ENCODE measurements at regions not wholly inside any gene's neighbourhood (a gene's known extent, or its start where the extent isn't known, plus 50 kb on each side); places are given as distances from the start of the nearest gene placed in this dataset.

DNA sequence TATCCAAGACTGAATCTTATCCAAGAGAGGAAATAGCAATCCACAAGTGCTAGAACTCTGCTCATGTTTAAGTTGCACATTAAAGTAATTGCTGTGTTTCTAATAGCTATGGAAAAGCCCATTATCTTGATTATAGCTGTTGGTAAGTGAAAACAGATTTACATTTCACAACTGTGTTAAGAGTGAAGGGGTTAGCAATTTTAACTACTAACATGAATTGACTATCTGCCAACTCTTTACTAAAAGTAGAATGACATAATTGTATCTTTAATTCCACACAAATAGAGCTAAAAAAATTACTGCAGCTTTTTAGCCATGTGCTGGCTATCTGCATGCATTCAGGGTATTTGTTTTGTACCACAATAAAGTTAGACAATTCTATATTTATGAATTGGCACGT lies 277.9 kb upstream of the IRAK1BP1 start:
- no peak overlapping the region for H3K27ac ChIP-seq
- intact Hi-C loops (cut with DNase I; ENCODE audit: low total_unique reads): no loop called here
- no peaks in the 10 kb centered on the region for H3K4me1 ChIP-seq
- DNase-seq: no peak
- H3K27me3 ChIP-seq: no peaks in the 10 kb centered on the region
- H3K36me3 ChIP-seq: no peaks in the 10 kb centered on the region
- TF ChIP-seq EP300 (IDR thresholded peaks at IDR 0.05): no peak
- WGBS, 5 donors: 30 to 48% (median 36%) methylated on average over 1 of the region's 1 CpG
- H3K4me3 ChIP-seq: no peak overlapping the region
- peaks cover 0 to 4% (median 0%) of the 10 kb centered on the region in 4 donors for H3K9me3 ChIP-seq

DNA sequence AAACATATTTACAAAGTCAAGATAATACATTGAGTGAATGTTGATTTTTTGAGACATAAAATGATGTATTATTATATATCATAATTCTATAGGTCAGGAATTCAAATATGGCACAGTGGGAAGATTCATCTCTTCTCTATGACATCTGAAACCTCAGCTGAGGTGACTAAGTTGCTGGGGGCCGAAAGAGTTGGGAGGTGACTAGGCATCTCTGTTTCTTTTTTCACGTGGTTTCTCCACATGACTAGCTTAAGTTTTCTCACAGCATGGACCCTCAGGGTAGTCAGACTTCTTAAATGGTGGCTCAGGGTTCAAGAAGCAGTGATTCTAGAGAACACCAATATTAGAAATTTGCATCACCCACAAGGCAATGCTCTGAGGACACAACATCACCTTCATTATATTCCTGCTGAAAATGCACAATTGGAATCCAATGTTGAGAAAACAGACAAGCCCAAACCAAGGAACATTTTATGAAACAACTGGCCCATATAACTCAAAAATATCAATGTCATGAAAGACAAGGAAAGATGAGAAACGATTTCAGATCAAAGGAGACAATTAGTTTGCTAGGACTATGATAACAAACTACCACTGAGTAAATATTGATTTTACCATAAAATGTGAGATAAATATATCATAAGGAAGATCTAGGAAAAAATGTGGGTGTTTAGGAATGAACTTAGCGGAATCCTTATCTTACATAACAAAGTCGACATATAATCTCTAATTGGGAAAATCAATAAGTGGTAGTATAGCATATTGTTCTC lies 273.3 kb upstream of the IRAK1BP1 start:
- Histone ChIP-seq H3K4me1 (no peaks in the 10 kb centered on the region), H3K9me3 (peaks cover 0 to 4% (median 0%) of the 10 kb centered on the region in 4 donors), H3K27ac (no peak overlapping the region), H3K36me3 (no peaks in the 10 kb centered on the region), H3K4me3 (no peak overlapping the region), H3K27me3 (no peaks in the 10 kb centered on the region)
- intact Hi-C loops (cut with DNase I; ENCODE audit: low total_unique reads): no loop called here
- 55 to 73% (median 67%) methylated on average over 5 of the region's 5 CpGs for WGBS, 5 donors
- DNase-seq: no peak
- TF ChIP-seq POLR2A (IDR thresholded peaks at IDR 0.05) (no peak), EP300 (IDR thresholded peaks at IDR 0.05) (no peak), POLR2AphosphoS5 (IDR thresholded peaks at IDR 0.05) (no peak)
- TF ChIP-seq, protein P1, sequence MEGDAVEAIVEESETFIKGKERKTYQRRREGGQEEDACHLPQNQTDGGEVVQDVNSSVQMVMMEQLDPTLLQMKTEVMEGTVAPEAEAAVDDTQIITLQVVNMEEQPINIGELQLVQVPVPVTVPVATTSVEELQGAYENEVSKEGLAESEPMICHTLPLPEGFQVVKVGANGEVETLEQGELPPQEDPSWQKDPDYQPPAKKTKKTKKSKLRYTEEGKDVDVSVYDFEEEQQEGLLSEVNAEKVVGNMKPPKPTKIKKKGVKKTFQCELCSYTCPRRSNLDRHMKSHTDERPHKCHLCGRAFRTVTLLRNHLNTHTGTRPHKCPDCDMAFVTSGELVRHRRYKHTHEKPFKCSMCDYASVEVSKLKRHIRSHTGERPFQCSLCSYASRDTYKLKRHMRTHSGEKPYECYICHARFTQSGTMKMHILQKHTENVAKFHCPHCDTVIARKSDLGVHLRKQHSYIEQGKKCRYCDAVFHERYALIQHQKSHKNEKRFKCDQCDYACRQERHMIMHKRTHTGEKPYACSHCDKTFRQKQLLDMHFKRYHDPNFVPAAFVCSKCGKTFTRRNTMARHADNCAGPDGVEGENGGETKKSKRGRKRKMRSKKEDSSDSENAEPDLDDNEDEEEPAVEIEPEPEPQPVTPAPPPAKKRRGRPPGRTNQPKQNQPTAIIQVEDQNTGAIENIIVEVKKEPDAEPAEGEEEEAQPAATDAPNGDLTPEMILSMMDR (IDR thresholded peaks at IDR 0.05): no peak

DNA sequence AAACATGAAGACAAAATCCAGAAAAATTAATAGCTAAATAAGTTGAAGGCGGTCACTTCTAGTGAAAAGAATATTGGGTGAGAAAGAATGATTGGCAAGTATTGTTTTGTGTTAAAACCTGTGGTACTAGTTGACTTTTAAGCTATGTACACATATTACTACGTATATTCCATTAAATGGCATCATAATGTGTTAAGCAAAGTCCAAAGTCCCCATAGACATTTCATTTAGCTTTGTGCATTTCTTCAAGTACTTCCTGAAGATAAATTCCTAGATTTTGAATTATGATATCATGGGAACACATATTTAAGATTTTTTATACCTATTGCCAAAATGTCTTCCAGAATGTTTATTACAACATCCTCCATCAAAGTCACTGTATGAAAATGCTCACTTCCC lies 272.7 kb upstream of the IRAK1BP1 start:
- no peak for DNase-seq
- TF ChIP-seq EP300 (IDR thresholded peaks at IDR 0.05) (no peak), POLR2A (IDR thresholded peaks at IDR 0.05) (no peak), POLR2AphosphoS5 (IDR thresholded peaks at IDR 0.05) (no peak)
- TF ChIP-seq, protein P1 (IDR thresholded peaks at IDR 0.05): no peak
- H3K9me3 ChIP-seq: peaks cover 0 to 4% (median 0%) of the 10 kb centered on the region in 4 donors
- WGBS, 5 donors: 55 to 69% (median 63%) methylated on average over 2 of the region's 2 CpGs
- H3K36me3 ChIP-seq: no peaks in the 10 kb centered on the region
- intact Hi-C loops (cut with DNase I; ENCODE audit: low total_unique reads): no loop called here
- H3K27me3 ChIP-seq: no peaks in the 10 kb centered on the region
- H3K27ac ChIP-seq: no peak overlapping the region
- H3K4me3 ChIP-seq: no peak overlapping the region
- no peaks in the 10 kb centered on the region for H3K4me1 ChIP-seq

DNA sequence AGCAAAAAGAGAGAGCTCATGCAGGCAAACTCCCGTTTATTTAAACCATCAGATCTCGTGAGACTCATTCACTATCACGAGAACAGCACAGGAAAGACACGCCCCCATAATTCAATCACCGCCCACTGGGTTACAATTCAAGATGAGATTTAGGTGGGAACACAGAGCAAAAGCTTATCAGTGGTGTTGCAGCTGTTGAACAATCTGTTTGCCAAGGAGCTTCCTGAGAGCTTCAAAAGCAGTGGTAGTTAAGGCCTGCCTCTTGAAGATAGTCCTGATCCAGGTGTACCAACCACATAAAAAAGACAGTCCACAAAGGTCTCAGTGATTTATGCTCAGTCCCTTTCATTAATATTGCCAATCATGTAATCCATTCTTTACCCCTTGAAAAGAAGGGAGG lies 269.4 kb upstream of the IRAK1BP1 start:
- no peak for DNase-seq
- TF ChIP-seq POLR2AphosphoS5 (IDR thresholded peaks at IDR 0.05) (no peak), EP300 (IDR thresholded peaks at IDR 0.05) (no peak), POLR2A (IDR thresholded peaks at IDR 0.05) (no peak)
- TF ChIP-seq, protein P1 (IDR thresholded peaks at IDR 0.05): no peak
- H3K27me3 ChIP-seq: no peaks in the 10 kb centered on the region
- peak overlapping the region in 1 of 5 donors; percentile 10 for H3K27ac ChIP-seq
- H3K9me3 ChIP-seq: peaks cover 0 to 3% (median 0%) of the 10 kb centered on the region in 4 donors
- intact Hi-C loops (cut with DNase I; ENCODE audit: low total_unique reads): no loop called here
- WGBS, 5 donors: 79 to 86% (median 85%) methylated on average over 5 of the region's 5 CpGs
- no peaks in the 10 kb centered on the region for H3K36me3 ChIP-seq
- no peaks in the 10 kb centered on the region for H3K4me1 ChIP-seq
- H3K4me3 ChIP-seq: no peak overlapping the region

DNA sequence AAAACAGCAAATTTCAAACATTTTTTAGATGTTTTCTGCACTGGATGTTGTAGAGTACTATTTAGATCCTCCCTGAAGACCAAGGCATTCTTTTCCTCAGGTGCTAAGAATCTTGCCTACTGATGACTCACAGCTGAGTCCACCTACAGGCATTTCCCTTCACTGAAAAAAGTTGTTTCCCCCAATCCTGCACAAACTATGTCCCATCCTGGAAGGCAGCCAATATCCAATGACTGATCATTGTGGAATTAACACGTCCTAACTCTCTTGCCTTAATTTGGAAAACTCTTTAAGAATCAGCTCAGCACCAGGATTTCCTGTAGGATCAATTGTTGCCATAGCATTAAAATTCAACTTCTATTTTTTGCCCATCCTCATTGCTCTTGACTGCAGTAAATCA lies 268.4 kb upstream of the IRAK1BP1 start:
- Histone ChIP-seq H3K36me3 (no peaks in the 10 kb centered on the region), H3K27ac (no peak overlapping the region), H3K9me3 (no peaks in the 10 kb centered on the region), H3K4me3 (no peak overlapping the region), H3K4me1 (no peaks in the 10 kb centered on the region), H3K27me3 (no peaks in the 10 kb centered on the region)
- TF ChIP-seq POLR2A (IDR thresholded peaks at IDR 0.05): no peak
- TF ChIP-seq POLR2AphosphoS5 (IDR thresholded peaks at IDR 0.05): no peak
- TF ChIP-seq EP300 (IDR thresholded peaks at IDR 0.05): no peak
- TF ChIP-seq, protein P1 (IDR thresholded peaks at IDR 0.05): no peak
- intact Hi-C loops (cut with DNase I; ENCODE audit: low total_unique reads): no loop called here
- DNase-seq: peak in 1 of 2 donors; percentile 34
- WGBS, 5 donors: 35 to 57% (median 43%) methylated on average over 1 of the region's 1 CpG
